HepG2 (cell line): ENCODE measurements at regions not wholly inside any gene's neighbourhood (a gene's known extent, or its start where the extent isn't known, plus 50 kb on each side); places are given as distances from the start of the nearest gene placed in this dataset.

ENCODE experiments used
- ASH2L ChIP-seq: fragments of 300-600, 200-600 bp; sonication (generic); IDR thresholded peaks from 2 replicates; pipeline ENCODE4 v1.7.0; 2017; ENCODE audit warnings: low read depth, mild to moderate bottlenecking, moderate library complexity, mixed read lengths, low read length; ENCODE audit not compliant: insufficient read length
- FOXJ3 ChIP-seq: sonication (generic); formaldehyde crosslinking; IDR thresholded peaks from 2 replicates; pipeline ENCODE4 v1.4.0; 2020; ENCODE audit warnings: missing genetic modification reagents, mild to moderate bottlenecking, borderline replicate concordance
- KDM5A ChIP-seq: fragments of 200-600 bp; sonication (generic); IDR thresholded peaks from 2 replicates; pipeline ENCODE4 v1.7.0; 2018; ENCODE audit warnings: antibody characterized with exemption, mild to moderate bottlenecking, low read length, borderline replicate concordance
- KLF15 ChIP-seq: sonication (generic); formaldehyde crosslinking; IDR thresholded peaks from 2 replicates; pipeline ENCODE4 v1.8.1; 2023; ENCODE audit warnings: borderline replicate concordance, mild to moderate bottlenecking, inconsistent platforms, missing genetic modification reagents, mixed read lengths
- NFYB ChIP-seq: sonication (generic); formaldehyde crosslinking; IDR thresholded peaks from 2 replicates; pipeline ENCODE4 v1.4.0; 2020; ENCODE audit warnings: missing genetic modification reagents
- PBX3 ChIP-seq: sonication (generic); formaldehyde crosslinking; IDR thresholded peaks from 2 replicates; pipeline ENCODE4 v1.8.1; 2023; ENCODE audit warnings: missing genetic modification reagents, inconsistent platforms, borderline replicate concordance
- PHF21A ChIP-seq: sonication (generic); formaldehyde crosslinking; IDR thresholded peaks from 2 replicates; pipeline ENCODE4 v1.5.0; 2020; ENCODE audit warnings: mild to moderate bottlenecking, missing genetic modification reagents
- PLSCR1 ChIP-seq: sonication (generic); formaldehyde crosslinking; IDR thresholded peaks from 2 replicates; pipeline ENCODE4 v1.5.0; 2020; ENCODE audit warnings: missing genetic modification reagents, mild to moderate bottlenecking, borderline replicate concordance
- SIX1 ChIP-seq: sonication (generic); formaldehyde crosslinking; IDR thresholded peaks from 2 replicates; pipeline ENCODE4 v1.4.0; 2020; ENCODE audit warnings: missing genetic modification reagents, borderline replicate concordance
- SOX6 ChIP-seq, 2 experiments: fragments of 450-650 bp in 1 of 2; sonication (generic) in 1 of 2; formaldehyde crosslinking in 1 of 2; IDR thresholded peaks; 2 replicates each; pipeline versions ENCODE4 v1.4.0 to v1.6.1; 2017 to 2020; ENCODE audit warnings: antibody characterized with exemption in 1 of 2, mild to moderate bottlenecking in 1 of 2, missing genetic modification reagents in 1 of 2
- SSRP1 ChIP-seq: IDR thresholded peaks from 2 replicates; pipeline ENCODE4 v1.6.1; 2016; ENCODE audit warnings: control low read depth
- TAF15 ChIP-seq: fragments of 200-400 bp; formaldehyde crosslinking; IDR thresholded peaks from one replicate; pipeline ENCODE4 v1.6.1; 2018; ENCODE audit warnings: mild to moderate bottlenecking, low read depth, low read length; ENCODE audit not compliant: poor library complexity, severe bottlenecking
- TBP ChIP-seq: sonication (generic); formaldehyde crosslinking; IDR thresholded peaks from 2 replicates; pipeline ENCODE4 v1.5.0; 2020; ENCODE audit warnings: missing genetic modification reagents
- TFDP1 ChIP-seq: IDR thresholded peaks from 2 replicates; pipeline ENCODE4 v1.6.1; 2016; ENCODE audit warnings: missing compliant biosample characterization, missing genetic modification reagents, borderline replicate concordance
- THAP11 ChIP-seq: IDR thresholded peaks from 2 replicates; pipeline ENCODE4 v1.6.1; 2016; ENCODE audit warnings: missing biosample characterization, missing genetic modification reagents
- ZKSCAN1 ChIP-seq: fragments of 150-350 bp; IDR thresholded peaks from 2 replicates; pipeline ENCODE4 v1.6.1; 2014; ENCODE audit warnings: low read length
- ZNF20 ChIP-seq: sonication (generic); formaldehyde crosslinking; IDR thresholded peaks from 2 replicates; pipeline ENCODE4 v1.4.0; 2020; ENCODE audit warnings: mild to moderate bottlenecking, moderate library complexity, missing genetic modification reagents
- ZNF337 ChIP-seq: sonication (generic); formaldehyde crosslinking; IDR thresholded peaks from 2 replicates; pipeline ENCODE4 v1.5.1; 2020; ENCODE audit warnings: missing genetic modification reagents, low read depth, mild to moderate bottlenecking, borderline replicate concordance
- ZNF574 ChIP-seq: sonication (generic); formaldehyde crosslinking; IDR thresholded peaks from 2 replicates; pipeline ENCODE4 v1.4.0; 2020; ENCODE audit warnings: missing genetic modification reagents
- ZNF652 ChIP-seq: IDR thresholded peaks from 2 replicates; pipeline ENCODE4 v1.6.1; 2016; ENCODE audit warnings: low read depth, borderline replicate concordance
- ZNF709 ChIP-seq: sonication (generic); formaldehyde crosslinking; IDR thresholded peaks from 2 replicates; pipeline ENCODE4 v1.5.0; 2020; ENCODE audit warnings: mild to moderate bottlenecking, missing genetic modification reagents
- ZNF766 ChIP-seq: sonication (generic); formaldehyde crosslinking; IDR thresholded peaks from 2 replicates; pipeline ENCODE4 v1.5.0; 2020; ENCODE audit warnings: missing genetic modification reagents, borderline replicate concordance
- ZSCAN25 ChIP-seq: sonication (generic); formaldehyde crosslinking; IDR thresholded peaks from 2 replicates; pipeline ENCODE4 v1.8.0; 2022; ENCODE audit warnings: mild to moderate bottlenecking, missing genetic modification reagents
- ZUFSP ChIP-seq: sonication (generic); formaldehyde crosslinking; IDR thresholded peaks from 2 replicates; pipeline ENCODE4 v1.9.0; 2021; ENCODE audit warnings: missing genetic modification reagents, mild to moderate bottlenecking, borderline replicate concordance

GRCh38 chr1:83741348-83741747 lies 257.6 kb downstream of the TTLL7 start (continued):
- TF ChIP-seq PBX3 (CRISPR knock-in tag) (no peak), ZUFSP (CRISPR knock-in tag) (no peak), ZNF574 (CRISPR knock-in tag) (no peak), PHF21A (0 out of 2 replicates have a peak, but pooled peaks have one; percentile 27), TFDP1 (no peak), TAF15 (no peak), KDM5A (no peak), ZNF20 (CRISPR knock-in tag) (no peak), ZNF709 (no peak), ZNF652 (CRISPR knock-in tag) (peak; percentile 88), SSRP1 (CRISPR knock-in tag) (no peak), NFYB (CRISPR knock-in tag) (no peak), KLF15 (CRISPR knock-in tag) (no peak), ZSCAN25 (CRISPR knock-in tag) (no peak), THAP11 (CRISPR knock-in tag) (peak; percentile 37; the same call in 1 of the 2 replicates), PLSCR1 (no peak), ZKSCAN1 (no peak), FOXJ3 (CRISPR knock-in tag) (no peak), ZNF337 (CRISPR knock-in tag) (no peak), ASH2L (peak; percentile 52), ZNF766 (CRISPR knock-in tag) (no peak), SIX1 (CRISPR knock-in tag) (peak; percentile 52; the same call in 1 of the 2 replicates), SOX6 (IDR thresholded peaks at IDR 0.05) (no peak), SOX6 (CRISPR knock-in tag; IDR thresholded peaks at IDR 0.05) (peak; percentile 88), TBP (no peak)
